ENCODE measurements at regions not wholly inside any gene's neighbourhood (a gene's known extent, or its start where the extent isn't known, plus 50 kb on each side); places are given as distances from the start of the nearest gene placed in this dataset.

DNA sequence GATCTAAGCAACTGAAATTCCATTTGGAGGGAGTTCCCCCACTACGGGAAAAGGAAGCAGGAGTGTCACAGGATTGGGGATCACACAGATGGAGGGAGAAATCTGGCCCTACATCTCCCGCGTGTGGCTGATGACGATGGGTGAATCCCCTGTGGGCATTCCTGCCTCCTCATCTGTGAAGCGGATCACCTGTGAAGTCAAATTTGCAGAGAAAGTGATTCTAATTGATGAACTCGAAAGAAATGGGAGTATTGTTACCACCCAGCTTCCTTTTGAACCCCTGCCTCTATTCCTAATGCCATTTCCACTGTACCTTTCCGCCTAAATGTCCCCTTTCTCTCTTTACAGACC is 92.0 kb downstream of the CMPK2 start:
- H3K27ac ChIP-seq: no peak overlapping the region

DNA sequence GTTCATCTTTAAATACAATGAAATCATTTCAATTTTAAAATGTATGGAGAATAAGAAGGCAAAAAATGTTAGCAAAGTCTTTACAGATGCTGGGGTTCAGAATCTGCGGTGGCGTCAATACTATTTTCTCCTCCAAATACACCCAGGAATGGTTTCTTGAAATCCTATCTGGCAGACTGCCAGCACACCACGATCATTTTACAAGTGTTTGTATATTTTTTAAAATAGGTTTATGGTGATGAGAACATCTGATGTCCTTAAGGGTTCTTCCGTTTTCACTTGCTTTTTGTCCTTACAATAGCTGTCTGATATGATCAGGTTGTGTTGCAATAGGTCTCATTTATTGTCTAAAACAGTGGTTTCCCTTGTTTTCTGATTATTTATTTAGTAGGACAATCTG is 89.6 kb downstream of the CMPK2 start:
- H3K27ac ChIP-seq: no peak overlapping the region
- TF ChIP-seq CTCF (conservative IDR thresholded peaks at IDR 0.05): no peak

More for the DNA sequence above, 92.0 kb downstream of the CMPK2 start:
- TF ChIP-seq CTCF (conservative IDR thresholded peaks at IDR 0.05): no peak
- TF ChIP-seq ZFX (IDR thresholded peaks at IDR 0.05): no peak

DNA sequence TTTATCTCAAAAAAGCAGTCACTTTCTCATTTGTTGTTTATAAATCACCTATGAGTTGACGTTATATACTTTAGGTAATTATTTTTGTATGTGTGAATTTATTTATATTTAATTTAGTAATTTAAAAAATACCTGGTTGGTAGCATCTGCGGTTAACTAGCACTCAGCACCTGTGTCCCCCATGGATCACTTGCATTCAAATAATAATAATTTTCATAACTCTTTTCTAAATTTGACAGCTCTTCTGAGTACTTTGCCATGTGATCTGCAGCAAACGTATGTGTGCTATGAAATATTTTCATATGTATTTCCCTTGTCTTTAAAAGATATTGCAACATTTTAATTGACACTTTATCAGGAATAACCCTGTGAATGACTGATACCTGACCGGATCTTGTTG is 88.1 kb downstream of the CMPK2 start:
- no peak overlapping the region for H3K27ac ChIP-seq

GRCh38 chr2:6780765-6781274 is 84.9 kb downstream of the CMPK2 start:
- TF ChIP-seq CTCF (conservative IDR thresholded peaks at IDR 0.05) (no peak), ZFX (IDR thresholded peaks at IDR 0.05) (no peak)
- no peak overlapping the region for H3K27ac ChIP-seq

More for the DNA sequence above, 88.1 kb downstream of the CMPK2 start:
- no peak for TF ChIP-seq CTCF (conservative IDR thresholded peaks at IDR 0.05)
- TF ChIP-seq ZFX (IDR thresholded peaks at IDR 0.05): no peak

GRCh38 chr2:6782517-6783237 is 83.0 kb downstream of the CMPK2 start:
- no peak for TF ChIP-seq ZFX (IDR thresholded peaks at IDR 0.05)
- TF ChIP-seq CTCF (conservative IDR thresholded peaks at IDR 0.05): no peak
- no peak overlapping the region for H3K27ac ChIP-seq

- H3K27ac ChIP-seq: no peak overlapping the region
- no peak for TF ChIP-seq ZFX (IDR thresholded peaks at IDR 0.05)
- no peak for TF ChIP-seq CTCF (conservative IDR thresholded peaks at IDR 0.05)
Observed at GRCh38 chr2:6783238-6783614, 82.5 kb downstream of the CMPK2 start.

- no peak for TF ChIP-seq ZFX (IDR thresholded peaks at IDR 0.05)
- no peak for TF ChIP-seq CTCF (conservative IDR thresholded peaks at IDR 0.05)
- no peak overlapping the region for H3K27ac ChIP-seq
Observed at GRCh38 chr2:6784291-6784690, 81.4 kb downstream of the CMPK2 start.
